ENCODE measurements at regions not wholly inside any gene's neighbourhood (a gene's known extent, or its start where the extent isn't known, plus 50 kb on each side); places are given as distances from the start of the nearest gene placed in this dataset.

DNA sequence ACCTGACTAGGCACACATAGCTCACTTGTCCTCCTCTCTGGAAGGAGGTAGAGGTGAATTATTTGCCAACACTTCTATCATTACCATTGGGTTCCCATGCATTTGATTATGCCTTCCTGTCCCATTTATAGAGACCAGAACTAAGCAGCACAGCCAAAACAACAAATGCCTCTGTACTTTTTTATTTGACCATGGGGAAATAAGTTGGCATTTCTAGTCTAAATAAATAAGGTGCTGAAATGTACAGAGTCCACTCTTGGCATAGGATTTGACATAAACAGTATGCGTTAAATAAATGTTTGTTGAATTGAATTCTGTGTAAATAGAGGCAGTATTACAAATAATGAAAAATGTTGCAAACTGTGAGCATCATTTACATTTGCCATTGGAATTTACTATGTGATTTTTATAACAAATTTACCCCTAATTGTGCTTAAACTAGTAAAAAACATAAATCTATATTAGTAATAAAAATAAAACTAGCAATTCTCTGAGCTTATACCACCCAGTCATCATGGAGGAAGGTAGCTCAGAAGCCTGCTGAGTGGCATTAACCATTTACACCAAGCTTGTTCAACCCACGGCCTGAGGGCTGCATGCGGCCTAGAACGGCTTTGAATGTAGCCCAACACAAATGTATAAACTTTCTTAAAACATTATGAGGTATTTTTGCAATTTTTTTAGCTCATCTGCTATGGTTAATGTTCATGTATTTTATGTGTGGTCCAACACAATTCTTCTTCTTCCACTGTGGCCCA is 367.8 kb downstream of the FIGN start:
- TF ChIP-seq, protein P1, sequence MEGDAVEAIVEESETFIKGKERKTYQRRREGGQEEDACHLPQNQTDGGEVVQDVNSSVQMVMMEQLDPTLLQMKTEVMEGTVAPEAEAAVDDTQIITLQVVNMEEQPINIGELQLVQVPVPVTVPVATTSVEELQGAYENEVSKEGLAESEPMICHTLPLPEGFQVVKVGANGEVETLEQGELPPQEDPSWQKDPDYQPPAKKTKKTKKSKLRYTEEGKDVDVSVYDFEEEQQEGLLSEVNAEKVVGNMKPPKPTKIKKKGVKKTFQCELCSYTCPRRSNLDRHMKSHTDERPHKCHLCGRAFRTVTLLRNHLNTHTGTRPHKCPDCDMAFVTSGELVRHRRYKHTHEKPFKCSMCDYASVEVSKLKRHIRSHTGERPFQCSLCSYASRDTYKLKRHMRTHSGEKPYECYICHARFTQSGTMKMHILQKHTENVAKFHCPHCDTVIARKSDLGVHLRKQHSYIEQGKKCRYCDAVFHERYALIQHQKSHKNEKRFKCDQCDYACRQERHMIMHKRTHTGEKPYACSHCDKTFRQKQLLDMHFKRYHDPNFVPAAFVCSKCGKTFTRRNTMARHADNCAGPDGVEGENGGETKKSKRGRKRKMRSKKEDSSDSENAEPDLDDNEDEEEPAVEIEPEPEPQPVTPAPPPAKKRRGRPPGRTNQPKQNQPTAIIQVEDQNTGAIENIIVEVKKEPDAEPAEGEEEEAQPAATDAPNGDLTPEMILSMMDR (IDR thresholded peaks at IDR 0.05): no peak
- no peak for TF ChIP-seq POLR2A (IDR thresholded peaks at IDR 0.05)
